Left renal pelvis (tissue), 4 donors: ENCODE measurements at regions not wholly inside any gene's neighbourhood (a gene's known extent, or its start where the extent isn't known, plus 50 kb on each side); places are given as distances from the start of the nearest gene placed in this dataset.

Experiments used
- DNase-seq, 4 donors: peaks; one replicate each; pipeline ENCODE4 v3.0.0-alpha.2; 2013; ENCODE audit warnings: low read depth in 4 of 4, low spot score in 3 of 4

DNA sequence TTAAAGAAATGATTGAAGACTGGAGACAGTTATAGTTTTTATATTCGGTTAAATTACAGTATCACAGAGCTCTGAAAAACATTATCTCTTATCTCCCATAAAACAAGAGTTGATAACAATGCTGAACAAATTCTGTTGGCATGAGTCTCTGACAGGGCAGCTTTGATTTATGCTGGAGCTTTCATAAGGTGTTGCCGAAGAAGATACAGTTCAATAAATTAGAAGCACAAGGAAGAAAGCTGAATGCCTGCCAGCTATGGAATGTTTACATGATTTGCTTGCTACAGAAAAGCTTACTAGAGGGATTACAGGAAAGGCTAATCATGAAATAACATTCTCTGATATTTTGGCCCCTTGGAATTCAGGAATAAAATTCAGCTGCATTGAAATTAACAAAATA, 431.9 kb upstream of the GJE1 start:
- DNase-seq, result no peak

DNA sequence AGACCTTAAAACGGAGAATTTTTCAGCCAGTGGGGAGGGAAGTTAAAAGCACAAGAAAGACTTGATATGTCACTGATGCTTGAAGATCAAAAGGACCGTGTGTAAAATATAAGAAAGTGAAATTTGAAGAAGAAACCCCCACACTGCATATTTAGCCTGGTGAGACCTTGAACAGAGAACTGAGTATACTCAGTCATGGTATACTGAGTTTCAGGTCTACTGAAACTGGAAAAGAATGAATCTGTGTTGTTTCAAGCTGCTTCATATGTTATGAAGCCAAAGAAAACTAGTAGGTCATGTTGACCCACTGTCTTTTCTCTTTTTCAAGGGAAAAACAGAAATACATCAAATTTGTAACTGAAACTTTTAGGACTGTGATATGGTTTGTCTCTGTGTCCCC, 443.8 kb upstream of the GJE1 start:
- no peak for DNase-seq

DNA sequence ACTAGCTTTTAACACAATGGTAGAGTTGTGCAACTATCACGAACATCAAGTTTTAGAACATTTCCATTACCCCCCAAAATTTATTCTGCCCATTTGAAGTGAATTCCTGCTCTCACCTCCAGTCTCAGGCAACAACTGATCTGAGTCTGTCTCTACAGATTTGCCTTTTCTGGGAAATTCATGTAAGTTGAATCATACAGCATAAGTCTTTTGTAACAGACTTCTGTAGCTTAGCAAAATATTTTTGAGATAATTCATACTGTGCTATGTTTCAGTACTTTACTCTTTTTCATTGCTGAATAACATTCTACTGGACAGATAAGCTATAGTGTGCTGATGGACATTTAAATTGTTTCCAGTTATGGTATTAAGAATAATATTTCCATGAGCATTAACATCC, 447.3 kb upstream of the GJE1 start:
- DNase-seq, result no peak

DNA sequence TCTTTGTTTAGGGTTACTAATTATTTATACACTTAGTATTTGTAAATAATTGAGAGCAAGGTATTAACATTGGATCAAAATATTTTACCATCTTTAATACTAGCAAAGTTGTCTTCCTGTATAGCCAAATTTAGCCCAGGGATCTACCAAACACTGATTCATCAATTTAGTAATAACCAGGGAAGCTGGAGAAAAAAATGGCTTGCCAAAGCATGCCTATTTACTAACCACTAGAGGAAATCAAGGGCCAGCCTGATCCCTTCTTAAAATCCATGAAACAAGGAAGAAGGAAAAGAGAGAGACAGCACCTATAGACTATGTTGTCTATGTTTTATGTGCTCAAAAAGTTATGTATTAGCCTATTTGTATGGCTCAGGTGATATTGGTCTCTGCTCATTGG, 450.3 kb upstream of the GJE1 start:
- DNase-seq, result no peak

DNA sequence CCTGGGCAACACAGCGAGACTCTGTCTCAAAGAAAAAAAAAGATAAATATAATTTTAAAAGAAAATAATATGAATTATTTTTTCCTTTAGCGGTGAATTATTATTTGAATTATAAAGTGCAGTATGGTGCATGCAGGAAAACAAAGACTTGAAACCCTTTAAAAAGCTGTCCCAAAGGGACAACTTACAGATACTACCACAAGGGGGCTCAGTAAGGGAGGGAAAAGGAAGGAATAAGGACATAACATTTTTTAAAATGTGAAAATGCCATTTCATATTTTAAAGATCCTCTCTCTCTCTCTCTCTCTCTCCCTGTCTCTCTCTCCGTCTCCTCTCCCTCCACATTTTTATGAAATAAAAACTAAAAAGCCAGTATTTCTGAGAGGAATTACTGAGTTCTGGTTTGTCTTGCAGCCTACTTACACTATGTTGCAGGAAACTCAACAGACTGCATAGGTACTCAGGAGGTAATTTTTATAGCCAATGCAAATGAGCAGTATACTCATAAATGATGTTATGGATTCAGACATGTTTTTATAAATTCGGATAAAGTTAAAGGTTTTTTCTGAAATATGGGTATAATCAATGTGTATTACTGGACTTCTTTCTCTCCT, 455.0 kb upstream of the GJE1 start:
- no peak for DNase-seq

DNA sequence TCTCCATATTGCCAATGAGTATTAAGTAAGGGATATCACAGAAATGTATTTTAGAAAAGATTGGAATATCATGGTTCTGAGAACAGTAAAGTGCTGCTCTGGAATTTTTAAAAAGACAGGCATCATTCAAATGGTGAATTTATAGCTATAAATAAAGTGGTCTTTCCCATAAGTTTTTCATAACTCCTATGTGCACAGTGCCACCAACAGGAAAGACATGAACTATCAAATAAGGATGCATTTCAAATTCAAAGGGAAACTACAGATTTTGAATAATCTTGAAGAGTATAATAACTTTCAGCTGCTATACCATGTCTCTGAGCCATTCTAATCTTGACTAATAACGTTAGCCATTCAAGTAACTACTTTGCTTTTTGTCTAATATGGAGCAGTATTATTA, 456.8 kb upstream of the GJE1 start:
- DNase-seq, result no peak

DNA sequence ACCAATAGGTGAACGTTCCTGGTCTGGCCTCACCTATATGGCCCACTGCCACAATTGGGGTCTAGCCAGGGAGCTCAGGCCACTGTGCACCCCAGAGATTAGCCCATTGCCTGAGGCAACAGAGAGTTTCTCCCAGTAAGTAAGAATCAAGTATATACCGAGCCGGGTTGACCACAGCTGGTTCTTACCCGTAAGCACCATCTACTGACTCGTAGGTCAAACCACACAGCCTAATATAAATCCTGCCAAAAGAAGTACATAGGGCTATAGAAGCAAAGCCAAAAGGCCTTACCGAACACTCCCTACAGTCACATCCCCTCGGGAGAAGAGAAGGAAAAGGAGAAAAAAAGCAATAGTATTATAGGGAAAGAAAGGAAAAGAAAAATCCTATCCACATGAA, 463.6 kb upstream of the GJE1 start:
- DNase-seq, result no peak

DNA sequence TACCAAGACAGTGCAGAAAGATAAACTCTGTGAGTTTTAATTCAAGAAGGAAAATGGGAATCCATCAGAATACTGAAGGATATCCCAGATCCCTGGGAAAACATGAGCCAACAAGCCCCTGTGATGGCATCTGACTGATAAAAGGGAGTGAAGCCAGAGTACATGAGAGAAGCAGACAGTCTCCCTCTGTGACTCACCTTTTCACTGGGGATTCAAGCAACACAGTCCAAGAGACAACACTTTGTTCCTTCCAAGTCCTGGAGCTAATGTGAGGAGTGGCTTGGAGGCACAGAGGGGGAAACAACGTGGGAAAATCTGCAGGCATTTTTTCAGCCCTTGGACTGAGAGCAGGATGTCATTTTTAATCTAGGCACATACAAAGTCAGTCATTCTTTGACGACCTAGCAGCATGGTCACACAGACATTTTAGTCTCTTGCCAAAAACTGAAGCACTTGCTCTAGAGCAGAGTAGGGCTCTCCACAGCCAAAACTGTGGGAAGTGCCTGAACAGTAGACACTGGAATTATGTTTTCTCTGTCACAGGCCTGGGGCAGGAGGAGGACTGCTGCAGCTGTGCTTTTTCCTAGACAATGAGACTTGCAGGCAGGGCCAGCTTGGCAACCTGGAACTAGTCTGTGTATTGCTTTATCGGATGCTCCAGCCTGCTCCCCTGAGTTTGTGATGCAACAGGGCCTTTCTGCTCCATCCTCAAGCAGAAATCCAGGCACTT, 465.0 kb upstream of the GJE1 start:
- DNase-seq, result no peak

DNA sequence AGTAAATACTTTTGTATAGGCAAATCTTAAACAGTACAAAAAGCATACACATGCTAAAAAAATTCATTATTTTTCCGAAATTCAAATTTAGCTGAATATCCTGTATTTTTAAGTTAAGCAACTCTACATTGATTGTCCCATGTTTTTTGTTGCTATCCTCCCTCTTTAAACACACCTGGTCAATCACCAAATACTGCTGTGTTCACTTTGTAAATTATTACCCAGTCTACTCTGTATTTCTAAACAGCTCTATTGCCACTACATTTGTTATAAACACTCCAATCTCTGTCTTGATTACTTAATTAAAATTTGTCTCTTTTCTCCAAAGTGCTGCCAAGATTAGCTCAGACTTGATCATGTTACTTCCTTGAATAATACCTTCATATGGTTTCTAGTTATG, 466.5 kb upstream of the GJE1 start:
- no peak for DNase-seq

DNA sequence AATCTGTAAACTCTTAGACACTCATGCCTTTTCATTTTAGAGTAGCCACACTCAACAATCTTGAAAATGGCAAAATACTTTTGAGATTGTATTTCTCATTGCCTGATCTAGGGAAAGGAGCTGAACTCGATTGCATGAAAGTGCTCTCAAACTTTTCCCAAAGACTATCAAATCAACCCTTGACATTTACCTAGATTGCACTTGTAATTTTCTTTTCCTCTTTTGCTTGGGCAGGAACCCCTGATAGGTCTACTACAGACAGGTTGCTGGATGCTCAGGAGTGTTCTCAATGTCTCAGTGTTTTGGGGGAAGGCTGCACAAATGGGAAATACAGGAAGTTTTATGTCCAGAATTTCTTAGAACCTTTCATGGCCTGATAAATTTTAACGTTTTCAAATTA, 468.0 kb upstream of the GJE1 start:
- no peak for DNase-seq

DNA sequence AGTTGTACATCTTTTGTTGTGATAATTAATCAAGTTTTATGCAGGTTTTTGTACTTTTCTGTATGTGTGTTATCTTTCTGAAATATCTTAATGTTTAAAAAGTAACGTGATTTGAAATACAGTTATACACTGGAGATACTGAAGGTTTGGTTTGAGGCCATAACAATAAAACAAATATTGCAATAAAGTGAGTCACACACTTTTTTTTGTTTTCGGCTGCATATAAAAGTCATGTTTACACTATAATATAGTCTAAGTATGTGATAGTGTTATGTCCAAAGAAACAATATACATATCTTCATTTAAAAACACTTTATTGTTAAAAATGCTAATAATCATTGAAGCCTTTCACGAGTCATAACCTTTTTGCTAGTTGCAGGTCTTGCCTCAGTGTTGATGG, 473.1 kb upstream of the GJE1 start:
- no peak for DNase-seq

DNA sequence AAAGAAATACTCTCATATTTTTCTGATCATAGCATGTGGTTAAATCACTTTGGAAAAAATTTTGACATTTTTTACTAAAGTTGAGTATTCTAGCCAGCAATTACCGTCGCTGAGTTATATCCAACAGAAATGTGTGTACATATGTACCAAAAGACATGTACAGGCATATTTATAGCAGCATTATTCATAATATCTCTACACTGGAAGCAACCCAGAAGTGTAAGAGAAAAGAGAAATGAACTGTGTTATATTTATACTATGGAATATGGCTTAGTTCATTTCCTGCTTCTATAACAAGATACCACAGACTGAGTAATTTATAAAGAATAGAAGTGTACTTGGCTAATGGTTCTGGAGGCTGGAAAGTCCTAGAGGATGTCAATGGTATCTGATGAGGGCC, 474.0 kb upstream of the GJE1 start:
- no peak for DNase-seq

DNA sequence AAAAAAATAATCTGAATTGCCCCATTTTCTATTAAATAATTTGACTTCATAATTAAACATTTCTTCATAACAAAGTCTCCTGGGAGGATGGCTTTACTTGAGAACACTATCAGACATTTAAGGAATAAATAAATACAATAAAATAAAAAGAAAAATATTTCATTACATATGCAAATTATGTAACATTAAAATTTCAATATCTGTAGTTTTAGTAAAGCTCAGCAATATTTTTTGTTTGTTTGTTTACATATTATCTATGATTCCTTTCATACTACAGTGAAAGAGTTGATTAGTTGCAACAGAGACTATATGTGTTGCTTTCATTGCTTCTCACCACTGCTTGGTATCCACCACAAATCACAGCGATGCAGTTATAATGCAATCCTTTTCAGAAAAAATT, 474.9 kb upstream of the GJE1 start:
- no peak for DNase-seq

DNA sequence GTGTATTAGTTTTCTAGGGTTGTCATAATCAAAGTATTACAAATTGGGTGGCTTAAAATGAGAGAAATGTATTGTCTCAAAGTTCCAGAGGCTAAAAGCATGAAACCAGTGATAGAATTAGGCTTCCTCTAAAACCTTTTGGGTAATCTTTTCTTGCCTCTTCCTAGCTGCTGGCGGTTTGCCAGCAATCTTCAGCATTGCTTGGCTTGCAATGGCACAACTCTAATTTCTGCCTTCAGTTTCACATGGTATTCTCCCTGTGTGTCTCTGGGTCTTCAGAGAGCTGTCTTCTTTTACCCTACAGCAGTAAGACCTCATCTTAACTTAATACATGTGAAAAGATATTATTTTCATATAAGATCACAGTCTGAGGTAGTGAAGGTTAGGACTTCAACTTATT, 479.1 kb upstream of the GJE1 start:
- DNase-seq, result no peak

DNA sequence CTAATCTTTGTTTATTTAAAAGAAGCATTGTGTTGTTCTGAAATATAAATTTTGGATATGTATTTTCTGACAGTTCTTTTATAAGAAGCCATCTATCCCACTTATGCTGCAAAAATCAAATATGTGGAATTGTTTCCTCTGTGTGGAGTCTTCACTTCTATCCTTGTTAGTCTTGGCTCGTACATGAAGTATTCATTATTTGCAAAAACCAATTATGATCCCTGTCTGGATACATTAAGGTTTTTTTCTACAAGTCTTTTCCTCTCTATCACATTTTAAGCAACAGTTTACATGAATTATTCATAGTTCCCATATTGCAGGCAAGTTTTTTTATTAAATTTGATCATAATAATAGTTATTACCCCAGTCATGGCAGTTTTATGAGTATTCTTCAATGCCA, 490.8 kb upstream of the GJE1 start:
- DNase-seq, result no peak

DNA sequence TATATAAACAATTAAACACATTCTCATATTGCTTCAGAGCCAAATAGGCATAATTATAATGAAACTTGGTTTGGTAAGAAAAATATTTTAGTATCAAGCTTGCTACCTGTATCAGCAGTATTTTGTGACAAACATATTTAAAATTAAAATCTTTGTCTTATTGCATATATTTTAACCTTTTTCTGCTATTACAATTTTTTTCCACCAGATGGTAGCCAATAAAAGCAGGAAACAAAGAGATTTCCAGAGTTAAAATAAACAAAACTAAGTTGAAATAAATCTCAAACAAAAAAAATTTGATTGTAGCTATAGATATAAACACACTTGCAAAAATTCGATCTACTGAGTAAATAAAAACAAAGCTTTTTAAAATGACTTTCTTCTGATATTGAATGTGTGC, 491.3 kb upstream of the GJE1 start:
- no peak for DNase-seq

DNA sequence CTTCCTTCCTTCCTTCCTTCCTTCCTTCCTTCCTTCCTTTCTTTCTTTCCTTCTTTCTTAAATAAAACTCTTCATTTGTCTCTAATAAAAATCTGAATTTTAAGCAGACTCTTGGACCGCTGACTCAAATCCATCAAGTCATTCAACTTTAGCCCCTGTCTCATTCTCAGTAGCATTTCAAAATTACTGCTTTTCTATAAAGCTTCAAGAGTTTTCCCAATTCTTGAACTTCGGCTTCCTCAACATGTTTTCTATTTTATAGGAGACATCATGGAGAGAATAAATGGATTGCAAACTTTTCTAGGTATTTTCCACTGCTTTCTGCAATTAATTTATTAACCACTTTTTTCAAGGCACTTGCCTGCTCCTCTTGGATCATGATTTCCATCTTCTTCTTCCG, 497.1 kb upstream of the GJE1 start:
- no peak for DNase-seq

DNA sequence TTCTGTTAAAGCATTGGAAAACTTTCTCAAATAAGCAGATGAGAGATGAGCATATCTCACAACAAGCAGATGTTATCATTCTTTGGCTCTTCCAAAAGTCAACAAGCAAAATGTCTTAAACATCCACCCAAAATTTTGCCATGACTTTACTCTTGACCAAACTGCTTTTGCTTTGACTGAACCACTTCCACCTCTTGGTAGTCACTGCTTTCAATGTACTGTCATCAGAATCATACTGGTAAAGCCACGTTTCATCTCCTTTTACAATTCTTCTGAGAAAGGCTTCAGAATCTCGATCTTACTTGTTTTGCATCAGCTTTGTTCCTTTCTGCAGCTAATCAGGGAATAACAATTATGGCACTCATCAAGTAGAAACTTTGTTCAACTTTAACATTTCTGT, 498.5 kb upstream of the GJE1 start:
- no peak for DNase-seq

DNA sequence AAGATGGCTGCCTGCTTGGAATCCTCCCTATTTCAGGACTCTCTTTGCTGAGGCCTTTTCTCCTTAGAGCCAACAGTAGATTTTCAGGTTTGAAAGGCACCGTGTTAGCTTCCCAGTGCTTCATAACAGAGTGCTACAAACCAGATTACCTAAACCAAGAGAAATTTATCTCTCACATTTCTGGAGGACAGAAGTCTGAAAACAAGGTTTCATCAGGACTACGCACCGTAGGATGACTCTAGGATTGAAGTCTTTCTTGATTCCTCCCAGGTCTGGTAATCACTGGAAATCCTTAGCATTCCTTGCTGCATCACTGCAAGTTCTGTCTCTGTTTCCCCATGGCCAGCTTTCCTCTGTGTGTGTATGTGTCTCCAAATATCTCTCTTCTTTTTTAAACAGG, 508.4 kb upstream of the GJE1 start:
- DNase-seq, result no peak

DNA sequence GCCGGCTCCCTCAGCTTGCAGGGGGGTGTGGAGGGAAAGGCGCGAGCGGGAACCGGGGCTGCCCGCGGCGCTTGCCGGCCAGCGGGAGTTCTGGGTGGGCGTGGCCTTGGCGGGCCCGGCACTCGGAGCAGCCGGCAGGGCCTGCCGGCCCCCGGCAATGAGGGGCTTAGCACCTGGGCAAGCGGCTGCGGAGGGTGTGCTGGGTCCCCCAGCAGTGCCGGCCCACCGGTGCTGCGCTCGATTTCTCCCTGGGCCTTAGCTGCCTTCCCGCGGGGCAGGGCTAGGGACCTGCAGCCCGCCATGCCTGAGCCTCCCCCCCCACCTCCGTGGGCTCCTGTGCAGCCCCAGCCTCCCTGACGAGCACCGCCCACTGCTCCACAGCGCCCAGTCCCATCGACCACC, 514.5 kb upstream of the GJE1 start:
- DNase-seq, result no peak

DNA sequence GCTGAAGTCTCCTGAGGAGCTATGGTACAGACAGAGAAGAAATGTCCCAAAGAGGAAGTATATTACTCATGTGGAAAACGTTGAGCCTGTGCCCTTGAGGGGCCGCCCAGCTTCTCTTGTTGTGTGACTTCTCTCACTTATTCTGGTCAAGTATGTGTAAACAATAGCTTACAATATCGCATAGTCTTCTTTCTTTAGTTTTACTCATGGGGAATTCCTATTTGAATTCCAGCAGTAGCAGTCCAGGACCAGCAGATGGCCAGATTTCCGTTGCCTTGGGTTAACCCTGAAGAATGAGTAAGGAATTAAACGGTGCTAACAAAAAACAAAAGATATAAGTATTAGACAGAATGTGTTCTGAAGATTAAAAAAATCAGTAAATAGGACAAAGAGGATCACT, 522.0 kb upstream of the GJE1 start:
- no peak for DNase-seq

DNA sequence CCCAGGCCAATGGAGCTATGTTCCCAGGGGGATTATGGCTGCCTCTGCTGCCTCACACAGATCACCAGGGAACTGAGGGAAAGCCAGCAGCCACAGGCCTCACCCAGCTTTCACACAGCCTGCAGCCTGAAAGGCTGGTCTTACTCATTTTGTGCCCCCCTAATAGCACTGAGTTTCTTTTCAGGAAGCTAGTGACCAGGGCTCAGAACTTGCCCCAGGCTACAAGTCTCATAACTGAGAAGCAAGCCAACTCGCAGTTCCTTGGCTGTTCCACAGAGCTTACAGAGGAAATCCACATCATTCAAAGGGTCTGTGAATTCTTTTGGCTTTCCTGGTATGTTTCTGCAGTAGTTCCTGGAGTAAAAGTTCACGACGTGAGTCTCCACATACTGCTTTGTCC, 524.8 kb upstream of the GJE1 start:
- no peak for DNase-seq

DNA sequence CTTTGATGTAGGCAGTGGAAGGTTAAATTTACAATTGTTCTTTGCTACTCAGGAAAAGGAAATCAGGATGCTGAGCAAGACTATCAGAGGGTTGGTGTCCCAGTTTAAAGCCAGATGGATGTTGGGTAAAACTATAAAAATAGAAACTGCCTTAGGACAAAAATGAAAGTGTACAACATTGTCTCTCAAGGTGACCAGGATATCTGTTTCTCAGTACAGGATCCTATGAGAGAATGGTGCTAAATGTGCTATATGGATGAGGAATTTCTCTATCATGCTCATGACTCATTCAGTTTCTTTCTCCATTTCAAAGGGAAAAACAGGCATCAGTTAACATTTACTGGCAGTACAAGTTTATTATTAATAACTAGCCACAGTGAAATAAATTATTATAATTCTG, 534.2 kb upstream of the GJE1 start:
- DNase-seq, result no peak
